Mesendoderm (in vitro differentiated cells): ENCODE measurements at regions not wholly inside any gene's neighbourhood (a gene's known extent, or its start where the extent isn't known, plus 50 kb on each side); places are given as distances from the start of the nearest gene placed in this dataset.

Source experiments
- DNase-seq: peaks from one replicate; pipeline ENCODE4 v3.0.0; 2013
- H2AK5ac ChIP-seq: 2 replicates; pipeline ENCODE4 v1.6.1; 2013; ENCODE audit warnings: low read length, inconsistent platforms
- H2BK120ac ChIP-seq: 2 replicates; pipeline ENCODE4 v1.6.1; 2013; ENCODE audit warnings: low read depth, mild to moderate bottlenecking, low read length, moderate library complexity, mixed read lengths
- H2BK15ac ChIP-seq: replicated peaks from 2 replicates; pipeline ENCODE4 v1.6.1; 2013; ENCODE audit warnings: low read depth, mild to moderate bottlenecking, moderate library complexity
- H2BK5ac ChIP-seq: 2 replicates; pipeline ENCODE4 v1.6.1; 2013; ENCODE audit warnings: low read length, inconsistent platforms
- H3K18ac ChIP-seq: 2 replicates; pipeline ENCODE4 v1.6.1; 2013; ENCODE audit warnings: mild to moderate bottlenecking, low read length, mixed read lengths
- H3K23ac ChIP-seq: one replicate; pipeline ENCODE4 v1.6.1; 2013; ENCODE audit warnings: low read length
- H3K27ac ChIP-seq: 2 replicates; pipeline ENCODE4 v1.5.1; 2013; ENCODE audit warnings: low read depth, mild to moderate bottlenecking, inconsistent platforms, low read length, moderate library complexity
- H3K27me3 ChIP-seq: 2 replicates; pipeline ENCODE4 v1.6.1; 2013; ENCODE audit warnings: low read length, control low read depth, mild to moderate bottlenecking, inconsistent platforms; ENCODE audit not compliant: insufficient read depth, poor library complexity
- H3K36me3 ChIP-seq: 2 replicates; pipeline ENCODE4 v1.6.1; 2013; ENCODE audit warnings: low read length, inconsistent platforms; ENCODE audit not compliant: control insufficient read depth, insufficient read depth
- H3K4ac ChIP-seq: one replicate; pipeline ENCODE4 v1.6.1; 2013; ENCODE audit warnings: low read depth, mild to moderate bottlenecking, low read length, moderate library complexity
- H3K4me1 ChIP-seq: 2 replicates; pipeline ENCODE4 v1.6.1; 2013; ENCODE audit warnings: low read depth, low read length, inconsistent platforms; ENCODE audit not compliant: control insufficient read depth
- H3K4me2 ChIP-seq: 2 replicates; pipeline ENCODE4 v1.6.1; 2013; ENCODE audit warnings: low read length
- H3K4me3 ChIP-seq: 2 replicates; pipeline ENCODE4 v1.5.1; 2013; ENCODE audit warnings: mild to moderate bottlenecking, low read length
- H3K56ac ChIP-seq: one replicate; pipeline ENCODE4 v1.6.1; 2013; ENCODE audit warnings: low read length
- H3K79me1 ChIP-seq: 2 replicates; pipeline ENCODE4 v1.6.1; 2013; ENCODE audit warnings: low read length, inconsistent platforms
- H3K79me2 ChIP-seq: 2 replicates; pipeline ENCODE4 v1.6.1; 2013; ENCODE audit warnings: mild to moderate bottlenecking, low read length; ENCODE audit not compliant: control insufficient read depth, insufficient read depth
- H3K9ac ChIP-seq: 2 replicates; pipeline ENCODE4 v1.6.1; 2013; ENCODE audit warnings: low read length, inconsistent platforms
- H4K5ac ChIP-seq: one replicate; pipeline ENCODE4 v1.6.1; 2013; ENCODE audit warnings: low read length
- H4K8ac ChIP-seq: one replicate; pipeline ENCODE4 v1.6.1; 2013; ENCODE audit warnings: low read depth, mild to moderate bottlenecking, control low read depth, low read length, moderate library complexity
- WGBS: extraction: QIAGEN DNeasy Blood & Tissue Kit; methylation state at CpG from one replicate; pipeline ENCODE4 v1.1.7; 2013; ENCODE audit warnings: low lambda C conversion rate, missing lambda C conversion rate; ENCODE audit not compliant: insufficient coverage; ENCODE audit errors: extremely low coverage; 5-methylcytosine and 5-hydroxymethylcytosine counted together

DNA sequence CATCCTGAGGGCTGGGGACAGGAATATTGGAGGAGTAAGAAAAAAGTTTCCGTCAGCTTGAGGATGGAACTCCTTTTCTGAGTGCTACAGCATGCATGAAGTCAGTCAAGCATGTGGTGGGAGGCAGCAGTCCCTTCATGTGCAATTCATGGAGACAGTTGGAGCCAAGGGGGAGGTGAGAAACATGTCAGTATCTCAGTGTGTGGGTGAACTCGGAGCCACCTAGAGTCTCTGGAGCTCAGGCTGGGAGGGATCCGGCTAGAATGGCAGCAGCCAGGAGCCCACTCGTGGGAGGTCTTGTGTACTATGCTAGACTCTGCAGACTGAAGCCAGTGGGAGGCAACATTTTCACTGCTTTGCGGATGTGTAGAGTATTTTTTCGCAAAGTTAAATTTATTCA lies 60.3 kb downstream of the AVPR1A start:
- Histone ChIP-seq H3K36me3 (no peaks in the 10 kb centered on the region), H3K4me2 (no peak overlapping the region), H2BK5ac (no peak overlapping the region), H3K9ac (no peak overlapping the region), H3K79me2 (no peaks in the 10 kb centered on the region), H2BK120ac (no peak overlapping the region), H3K27me3 (no peaks in the 10 kb centered on the region), H3K4me1 (peaks cover 3% of the 10 kb centered on the region), H3K27ac (no peak overlapping the region), H3K56ac (no peak overlapping the region), H3K4me3 (no peak overlapping the region), H3K23ac (no peak overlapping the region), H3K79me1 (no peaks in the 10 kb centered on the region), H2BK15ac (no peak overlapping the region), H2AK5ac (no peak overlapping the region), H3K4ac (no peak overlapping the region), H3K18ac (no peak overlapping the region), H4K8ac (no peak overlapping the region), H4K5ac (no peak overlapping the region)
- DNase-seq = no peak
- WGBS = no CpG with 5 or more reads among the region's 6 CpGs

DNA sequence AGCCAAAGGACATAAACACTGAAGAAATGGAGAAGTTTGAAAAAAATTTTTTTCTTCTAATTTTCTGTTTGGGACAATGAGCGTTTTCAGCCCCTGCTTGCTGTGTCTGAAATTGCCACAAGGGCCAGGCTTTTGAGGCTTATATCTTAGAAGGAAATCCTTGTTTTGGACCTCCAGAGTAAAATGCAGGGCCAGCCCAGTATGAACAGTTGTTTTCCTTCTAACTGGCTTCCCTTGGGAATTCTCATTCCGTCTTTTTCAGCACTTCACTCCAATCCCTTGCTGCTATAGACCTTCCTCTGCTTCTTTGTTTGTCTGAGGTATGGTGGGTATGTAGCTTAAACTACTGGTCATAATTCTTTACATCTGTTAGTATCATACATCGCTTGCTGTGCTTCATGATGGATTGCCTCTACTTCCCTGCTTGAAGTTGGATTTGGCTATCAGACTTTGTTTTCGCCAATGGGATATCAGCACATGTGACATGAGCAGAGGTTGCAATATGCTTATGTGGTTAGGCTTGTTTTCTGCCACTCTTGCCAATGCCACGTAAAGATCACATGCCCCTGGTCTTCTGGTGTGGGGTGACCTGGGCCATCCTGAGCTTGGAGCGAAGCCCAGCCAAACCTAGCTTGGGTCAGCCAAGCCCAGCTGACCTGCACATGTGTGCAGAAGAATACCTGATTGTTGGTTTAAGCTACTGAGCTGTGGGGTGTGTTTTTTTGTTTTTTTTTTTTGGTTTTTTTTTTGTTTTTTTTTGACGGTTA lies 64.7 kb downstream of the AVPR1A start:
- H3K18ac ChIP-seq = no peak overlapping the region
- H3K4me2 ChIP-seq = no peak overlapping the region
- no peak overlapping the region for H2BK5ac ChIP-seq

DNA sequence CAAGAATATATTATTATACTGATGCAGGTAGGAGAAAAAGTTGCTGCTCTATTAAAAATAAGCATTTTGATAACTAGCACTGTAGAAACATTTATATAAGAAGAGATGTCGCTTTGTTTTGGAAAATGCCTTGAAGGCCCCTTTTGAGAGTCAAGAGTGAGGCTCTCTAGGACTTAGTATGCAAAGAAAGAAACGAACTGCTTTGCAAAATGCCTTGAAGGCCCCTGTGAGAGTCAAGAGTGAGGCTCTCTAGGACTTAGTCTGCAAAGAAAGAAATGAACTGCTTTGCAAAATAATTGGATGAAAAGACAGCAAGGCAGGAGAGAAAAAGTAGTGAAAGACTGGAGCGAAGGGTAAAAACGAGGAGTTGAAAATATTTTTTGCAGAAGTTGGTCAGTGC lies 65.9 kb downstream of the AVPR1A start:
- Histone ChIP-seq H2BK15ac (no peak overlapping the region), H3K4me2 (no peak overlapping the region), H3K4me3 (no peak overlapping the region), H2BK5ac (no peak overlapping the region), H3K79me1 (no peaks in the 10 kb centered on the region), H3K23ac (no peak overlapping the region), H3K27ac (no peak overlapping the region), H3K4me1 (no peaks in the 10 kb centered on the region), H3K36me3 (no peaks in the 10 kb centered on the region), H4K5ac (no peak overlapping the region), H4K8ac (no peak overlapping the region), H3K18ac (no peak overlapping the region), H3K27me3 (no peaks in the 10 kb centered on the region), H3K9ac (no peak overlapping the region), H3K4ac (no peak overlapping the region), H2AK5ac (no peak overlapping the region), H2BK120ac (no peak overlapping the region), H3K56ac (no peak overlapping the region), H3K79me2 (no peaks in the 10 kb centered on the region)
- WGBS = no CpG with 5 or more reads among the region's 4 CpGs
- no peak for DNase-seq

More for the DNA sequence above, 64.7 kb downstream of the AVPR1A start:
- H4K5ac ChIP-seq = no peak overlapping the region
- no peak overlapping the region for H3K9ac ChIP-seq
- H3K4ac ChIP-seq = no peak overlapping the region
- no peak overlapping the region for H2BK15ac ChIP-seq
- H3K79me1 ChIP-seq = no peaks in the 10 kb centered on the region
- no peak overlapping the region for H4K8ac ChIP-seq
- DNase-seq = no peak
- H2AK5ac ChIP-seq = no peak overlapping the region
- no peaks in the 10 kb centered on the region for H3K4me1 ChIP-seq
- no peak overlapping the region for H3K27ac ChIP-seq
- no peaks in the 10 kb centered on the region for H3K36me3 ChIP-seq
- no peak overlapping the region for H3K56ac ChIP-seq
- no peaks in the 10 kb centered on the region for H3K27me3 ChIP-seq
- no peak overlapping the region for H3K23ac ChIP-seq
- no peak overlapping the region for H3K4me3 ChIP-seq
- H3K79me2 ChIP-seq = no peaks in the 10 kb centered on the region
- no CpG with 5 or more reads among the region's 7 CpGs for WGBS
- H2BK120ac ChIP-seq = no peak overlapping the region

DNA sequence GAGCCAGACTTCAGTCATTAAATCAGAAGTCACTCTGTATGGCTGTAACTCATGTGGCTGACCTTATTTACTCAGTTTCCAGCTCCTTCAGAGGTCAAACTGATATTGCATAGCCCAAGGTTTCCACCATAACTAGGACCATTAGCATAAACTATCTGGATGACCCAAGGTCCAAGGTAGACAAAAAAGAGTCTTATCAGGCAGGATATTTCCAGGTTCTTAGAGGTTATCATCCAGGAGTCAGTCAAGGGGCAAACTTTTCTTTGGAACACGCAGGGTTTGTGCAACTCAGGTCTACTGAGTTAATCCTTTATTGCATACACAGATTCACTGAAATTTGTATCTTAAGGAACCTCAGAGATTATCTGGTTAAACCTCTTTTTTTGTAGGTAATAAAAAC lies 66.5 kb downstream of the AVPR1A start:
- Histone ChIP-seq H2BK5ac (no peak overlapping the region), H3K27ac (no peak overlapping the region), H2BK15ac (no peak overlapping the region), H3K4me1 (no peaks in the 10 kb centered on the region), H3K79me1 (no peaks in the 10 kb centered on the region), H3K56ac (no peak overlapping the region), H3K27me3 (no peaks in the 10 kb centered on the region), H3K4ac (no peak overlapping the region), H4K8ac (no peak overlapping the region), H3K4me2 (no peak overlapping the region), H3K9ac (no peak overlapping the region), H4K5ac (no peak overlapping the region), H3K36me3 (no peaks in the 10 kb centered on the region), H3K18ac (no peak overlapping the region), H3K23ac (no peak overlapping the region), H2BK120ac (no peak overlapping the region), H3K79me2 (no peaks in the 10 kb centered on the region), H3K4me3 (no peak overlapping the region), H2AK5ac (no peak overlapping the region)
- no peak for DNase-seq
- no CpG with 5 or more reads among the region's 1 CpG for WGBS

DNA sequence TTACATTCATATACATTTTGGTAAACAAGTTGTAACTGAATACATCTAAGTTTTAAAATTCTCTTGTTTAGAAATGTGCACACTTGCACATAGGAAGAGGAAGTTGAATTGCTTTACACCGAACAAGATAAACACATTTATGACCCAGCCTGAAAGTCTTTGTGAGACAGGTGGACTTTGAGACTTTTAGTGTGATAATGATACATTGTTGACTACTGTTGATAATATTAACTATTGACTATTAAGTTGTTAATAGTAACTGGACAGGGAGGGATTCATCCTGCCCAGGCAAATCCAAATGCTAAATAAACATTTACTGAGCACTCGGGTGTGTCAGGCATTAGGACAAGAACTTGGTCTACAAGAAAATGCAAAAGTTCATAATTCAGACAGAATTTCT lies 68.0 kb downstream of the AVPR1A start:
- Histone ChIP-seq H4K5ac (no peak overlapping the region), H2BK15ac (no peak overlapping the region), H3K18ac (no peak overlapping the region)

More for the DNA sequence above, 68.0 kb downstream of the AVPR1A start:
- Histone ChIP-seq H3K4me1 (no peaks in the 10 kb centered on the region), H4K8ac (no peak overlapping the region), H3K27me3 (no peaks in the 10 kb centered on the region), H3K36me3 (no peaks in the 10 kb centered on the region), H2AK5ac (no peak overlapping the region), H3K56ac (no peak overlapping the region), H3K79me1 (no peaks in the 10 kb centered on the region), H3K4ac (no peak overlapping the region), H3K27ac (no peak overlapping the region), H2BK5ac (no peak overlapping the region), H3K4me2 (no peak overlapping the region), H3K9ac (no peak overlapping the region), H3K23ac (no peak overlapping the region), H3K4me3 (no peak overlapping the region), H3K79me2 (no peaks in the 10 kb centered on the region), H2BK120ac (no peak overlapping the region)
- DNase-seq = no peak
- no CpG with 5 or more reads among the region's 2 CpGs for WGBS
